Dendritic cell treated with granulocyte-macrophage colony-stimulating factor and Interleukin-4, amounts not matched to agents 40 ng/mL and 50 ng/mL, for 4 days (primary cell): ENCODE measurements at regions not wholly inside any gene's neighbourhood (a gene's known extent, or its start where the extent isn't known, plus 50 kb on each side); places are given as distances from the start of the nearest gene placed in this dataset.

Experiments used
- H3K27ac Mint-ChIP-seq: one replicate; pipeline ENCODE4 v1.8.0; 2022; ENCODE audit warnings: mild to moderate bottlenecking, mixed read lengths
- H3K27me3 Mint-ChIP-seq: one replicate; pipeline ENCODE4 v1.8.0; 2022; ENCODE audit warnings: mild to moderate bottlenecking, mixed read lengths
- H3K36me3 Mint-ChIP-seq: one replicate; pipeline ENCODE4 v1.8.0; 2022; ENCODE audit warnings: low read depth, mixed read lengths
- H3K4me1 Mint-ChIP-seq: one replicate; pipeline ENCODE4 v1.8.0; 2022; ENCODE audit warnings: low read depth, mixed read lengths
- H3K4me3 Mint-ChIP-seq: one replicate; pipeline ENCODE4 v1.8.0; 2022; ENCODE audit warnings: mild to moderate bottlenecking, moderate library complexity, mixed read lengths
- H3K9me3 Mint-ChIP-seq: one replicate; pipeline ENCODE4 v1.8.0; 2022; ENCODE audit warnings: mixed read lengths
- intact Hi-C: fragments of 100-400 bp; cut with micrococcal nuclease; formaldehyde crosslinking; loops from one replicate; pipeline ENCODE4 v1.15.0; 2022

DNA sequence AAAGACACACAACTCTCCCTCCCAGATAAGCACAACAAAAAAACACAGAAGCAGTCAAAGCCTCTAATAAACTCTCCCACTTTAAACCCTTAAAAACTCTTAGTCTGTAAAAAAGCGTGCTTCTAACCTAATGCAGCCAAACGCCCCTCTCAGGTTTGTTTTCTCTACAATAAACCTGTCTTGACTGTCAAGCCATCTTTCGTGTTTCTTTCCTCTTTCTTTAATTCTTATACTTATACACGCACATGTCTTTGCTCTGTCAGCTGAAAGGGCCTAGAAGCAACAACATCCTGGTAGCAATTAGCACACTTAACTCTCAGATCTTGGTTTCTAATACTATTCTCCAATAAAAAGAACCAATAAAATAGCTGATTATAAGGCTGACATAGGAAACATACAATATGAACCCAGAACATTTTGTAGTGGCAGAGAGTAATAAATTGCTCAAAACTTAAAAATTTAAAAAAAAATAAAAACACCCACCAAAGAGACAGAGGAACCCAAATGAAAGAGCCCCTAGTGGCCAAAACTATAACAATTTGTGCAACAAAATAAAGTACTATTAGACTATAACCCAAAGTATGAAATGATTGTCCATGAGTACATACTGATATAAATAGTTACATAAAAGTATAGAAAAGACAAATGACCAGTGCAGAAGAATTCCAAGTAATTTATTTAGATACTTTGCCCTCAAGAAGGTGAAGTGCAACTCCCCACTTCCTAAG, 440.4 kb upstream of the ADGRL3 start:
- Mint-ChIP-seq H3K27ac (no peak overlapping the region), H3K36me3 (no peaks in the 10 kb centered on the region), H3K9me3 (peaks cover 28% of the 10 kb centered on the region), H3K4me1 (no peaks in the 10 kb centered on the region), H3K4me3 (no peak overlapping the region), H3K27me3 (no peaks in the 10 kb centered on the region)
- intact Hi-C loops = no loop called here

- H3K4me3 Mint-ChIP-seq = no peak overlapping the region
- peaks cover 10% of the 10 kb centered on the region for H3K9me3 Mint-ChIP-seq
- H3K4me1 Mint-ChIP-seq = no peaks in the 10 kb centered on the region
- no peaks in the 10 kb centered on the region for H3K27me3 Mint-ChIP-seq
- intact Hi-C loops = no loop called here
- H3K36me3 Mint-ChIP-seq = no peaks in the 10 kb centered on the region
- H3K27ac Mint-ChIP-seq = no peak overlapping the region
Observed at GRCh38 chr4:60780874-60781273, 419.3 kb upstream of the ADGRL3 start.

GRCh38 chr4:60790608-60791007, 409.5 kb upstream of the ADGRL3 start:
- no peak overlapping the region for H3K4me3 Mint-ChIP-seq
- no peaks in the 10 kb centered on the region for H3K4me1 Mint-ChIP-seq
- H3K27ac Mint-ChIP-seq = no peak overlapping the region
- intact Hi-C loops = no loop called here
- H3K27me3 Mint-ChIP-seq = no peaks in the 10 kb centered on the region
- H3K9me3 Mint-ChIP-seq = peaks cover 10% of the 10 kb centered on the region
- no peaks in the 10 kb centered on the region for H3K36me3 Mint-ChIP-seq

DNA sequence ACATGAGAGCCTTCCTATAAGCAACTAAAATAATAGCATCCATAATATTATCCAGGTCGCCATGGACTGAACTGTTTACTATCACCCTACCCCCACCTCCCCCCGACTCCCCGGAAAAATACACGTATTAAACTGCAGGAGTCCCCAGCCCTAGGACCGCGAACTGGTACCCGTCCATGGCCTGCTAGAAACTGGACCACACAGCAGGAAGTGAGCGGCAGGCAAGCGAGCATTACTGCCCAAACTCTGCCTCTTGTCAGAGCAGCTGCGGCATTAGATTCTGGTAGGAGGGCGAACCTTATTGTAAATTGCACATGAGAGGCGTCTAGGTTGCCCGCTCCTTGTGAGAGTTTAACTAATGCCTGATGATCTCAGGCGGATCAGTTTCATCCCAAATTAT, 405.8 kb upstream of the ADGRL3 start:
- H3K36me3 Mint-ChIP-seq = no peaks in the 10 kb centered on the region
- no peaks in the 10 kb centered on the region for H3K27me3 Mint-ChIP-seq
- H3K4me1 Mint-ChIP-seq = no peaks in the 10 kb centered on the region
- H3K4me3 Mint-ChIP-seq = no peak overlapping the region
- intact Hi-C loops = no loop called here
- peaks cover 4% of the 10 kb centered on the region for H3K9me3 Mint-ChIP-seq
- H3K27ac Mint-ChIP-seq = no peak overlapping the region

GRCh38 chr4:60799214-60799613, 400.9 kb upstream of the ADGRL3 start:
- H3K27ac Mint-ChIP-seq = no peak overlapping the region
- no peaks in the 10 kb centered on the region for H3K36me3 Mint-ChIP-seq
- H3K4me3 Mint-ChIP-seq = no peak overlapping the region
- no peaks in the 10 kb centered on the region for H3K27me3 Mint-ChIP-seq
- intact Hi-C loops = no loop called here
- no peaks in the 10 kb centered on the region for H3K9me3 Mint-ChIP-seq
- no peaks in the 10 kb centered on the region for H3K4me1 Mint-ChIP-seq

DNA sequence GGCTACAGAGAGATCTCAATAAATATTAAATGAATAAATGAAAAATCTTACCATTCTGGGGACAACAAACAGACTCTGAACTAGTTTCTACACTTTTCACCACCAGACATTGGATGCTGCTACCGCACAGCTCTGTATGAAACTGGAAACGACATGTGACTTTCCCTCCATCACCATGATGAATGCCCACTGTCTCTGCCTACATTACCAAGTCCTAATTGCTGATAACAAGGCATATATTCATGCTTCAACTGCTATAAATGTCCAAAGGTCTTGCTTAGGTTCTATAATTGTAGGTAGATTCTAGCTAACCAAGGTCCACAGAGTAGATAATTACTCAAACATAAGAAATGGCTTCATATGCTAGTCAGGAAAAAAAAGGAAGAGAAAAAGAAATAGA, 399.4 kb upstream of the ADGRL3 start:
- Mint-ChIP-seq H3K4me1 (no peaks in the 10 kb centered on the region), H3K36me3 (no peaks in the 10 kb centered on the region), H3K27ac (no peak overlapping the region), H3K4me3 (no peak overlapping the region), H3K9me3 (no peaks in the 10 kb centered on the region), H3K27me3 (no peaks in the 10 kb centered on the region)
- intact Hi-C loops = no loop called here

DNA sequence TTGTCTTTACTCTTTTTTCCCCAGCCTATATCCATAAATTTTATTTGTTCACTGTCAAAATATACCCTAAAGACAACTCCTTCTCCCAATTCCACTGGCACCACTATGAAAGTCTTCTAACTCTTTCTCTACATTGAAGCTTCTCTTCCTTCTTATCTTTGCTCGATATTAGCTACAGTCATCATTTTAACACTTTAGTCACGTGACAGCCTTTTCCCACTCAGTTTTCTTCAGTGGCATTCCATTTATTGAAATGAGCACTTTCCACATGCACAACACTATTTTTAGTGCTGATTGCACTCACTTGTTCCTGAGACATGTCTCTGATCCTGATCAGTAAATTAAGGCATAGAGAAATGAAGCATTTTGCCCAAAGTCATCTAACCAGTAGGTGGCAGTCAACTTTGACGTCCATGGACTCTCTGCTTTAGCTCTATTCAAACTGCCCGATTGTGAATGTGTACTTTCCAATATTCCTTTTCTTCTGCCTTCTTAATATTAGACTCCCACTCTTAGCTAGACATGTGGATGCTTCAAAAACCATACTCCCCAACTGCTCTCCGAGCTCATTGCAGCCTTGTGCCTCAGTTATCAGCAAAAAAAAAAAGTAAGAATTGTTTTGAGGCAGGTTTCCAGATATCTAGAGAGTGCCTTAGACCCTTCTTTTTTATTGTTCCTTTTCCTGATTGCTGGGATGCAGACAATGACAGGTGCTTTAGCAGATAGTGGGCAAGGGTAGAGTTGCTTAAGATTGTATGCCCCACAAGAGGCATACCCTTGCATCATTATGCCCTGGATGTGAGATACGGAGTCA, 394.4 kb upstream of the ADGRL3 start:
- Mint-ChIP-seq H3K4me3 (no peak overlapping the region), H3K36me3 (no peaks in the 10 kb centered on the region), H3K9me3 (no peaks in the 10 kb centered on the region), H3K4me1 (no peaks in the 10 kb centered on the region), H3K27me3 (no peaks in the 10 kb centered on the region), H3K27ac (no peak overlapping the region)
- intact Hi-C loops = loop anchor here (2.0 kb wide), 1 partner anchor 1903 kb away; no protein-coding TSS in a partner anchor

DNA sequence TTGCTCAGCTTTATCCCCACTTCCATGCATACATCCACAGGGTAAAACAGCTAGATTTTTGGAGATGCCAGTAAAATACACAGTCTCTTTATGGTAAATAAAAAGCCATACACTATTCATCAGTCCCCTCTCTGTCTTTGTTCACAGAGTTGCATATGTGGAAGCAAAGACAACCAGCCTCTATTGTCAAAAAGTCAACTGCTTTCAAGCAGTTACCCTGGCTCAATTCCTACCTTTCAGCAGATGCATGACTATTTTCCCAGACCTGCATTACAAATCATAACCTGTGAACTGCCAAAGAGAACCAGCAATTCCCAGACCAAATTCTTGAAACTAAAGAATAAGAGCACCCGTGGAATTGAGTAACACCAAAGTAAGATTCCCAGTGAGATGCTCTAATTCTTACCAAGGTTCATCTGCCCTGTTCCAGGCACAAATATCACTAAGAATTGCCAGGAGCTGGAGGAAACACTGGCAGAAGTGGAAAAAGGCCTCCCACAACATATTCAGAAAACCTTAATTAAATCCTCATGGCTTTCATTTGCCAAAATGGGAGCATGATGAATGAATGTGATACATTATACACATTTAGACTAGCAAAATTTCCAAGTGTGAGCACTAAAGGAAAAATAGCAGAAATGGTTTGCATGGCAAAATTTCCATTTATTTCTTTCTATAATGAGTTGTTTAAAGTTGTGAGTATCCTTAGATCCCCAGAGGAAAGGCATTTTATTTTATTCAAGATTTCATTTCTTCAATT, 391.2 kb upstream of the ADGRL3 start:
- no peaks in the 10 kb centered on the region for H3K36me3 Mint-ChIP-seq
- no peak overlapping the region for H3K4me3 Mint-ChIP-seq
- intact Hi-C loops = no loop called here
- no peaks in the 10 kb centered on the region for H3K4me1 Mint-ChIP-seq
- no peaks in the 10 kb centered on the region for H3K27me3 Mint-ChIP-seq
- no peak overlapping the region for H3K27ac Mint-ChIP-seq
- no peaks in the 10 kb centered on the region for H3K9me3 Mint-ChIP-seq

DNA sequence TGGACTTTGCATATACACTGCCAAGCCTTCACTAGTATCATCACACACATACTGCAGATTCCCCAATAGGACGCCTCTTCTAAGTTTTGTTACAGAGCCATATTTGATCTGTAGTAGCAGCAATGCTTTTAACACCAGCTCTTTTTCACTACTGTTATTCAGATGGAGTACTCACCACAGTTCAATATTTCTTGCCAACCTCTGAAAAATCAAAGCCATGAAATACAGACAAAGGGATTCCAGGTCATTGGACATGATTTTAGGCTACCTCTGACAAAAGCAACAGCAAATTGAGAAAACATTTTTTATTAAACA, 390.7 kb upstream of the ADGRL3 start:
- H3K4me1 Mint-ChIP-seq = no peaks in the 10 kb centered on the region
- no peaks in the 10 kb centered on the region for H3K36me3 Mint-ChIP-seq
- H3K4me3 Mint-ChIP-seq = no peak overlapping the region
- no peaks in the 10 kb centered on the region for H3K9me3 Mint-ChIP-seq
- H3K27ac Mint-ChIP-seq = no peak overlapping the region
- no peaks in the 10 kb centered on the region for H3K27me3 Mint-ChIP-seq
- intact Hi-C loops = no loop called here

DNA sequence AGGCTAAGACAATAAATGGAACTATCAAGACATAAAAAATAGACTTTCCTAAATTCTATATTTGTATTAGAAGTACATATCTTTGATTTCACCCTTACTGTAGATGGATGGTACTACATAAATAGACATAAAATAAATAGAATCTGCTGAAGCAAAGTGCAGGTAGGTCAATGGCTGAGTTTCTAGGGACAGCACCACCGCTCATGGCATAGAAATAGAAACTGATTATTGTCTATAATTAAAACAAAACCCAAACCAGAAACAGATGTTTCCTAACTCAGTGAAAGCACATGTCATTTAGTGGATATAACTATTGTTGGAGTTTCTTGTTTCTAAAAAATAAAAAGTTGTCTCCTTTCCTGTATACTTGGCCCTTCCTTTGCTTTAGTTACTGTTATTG, 387.3 kb upstream of the ADGRL3 start:
- no peaks in the 10 kb centered on the region for H3K9me3 Mint-ChIP-seq
- H3K4me1 Mint-ChIP-seq = no peaks in the 10 kb centered on the region
- no peak overlapping the region for H3K27ac Mint-ChIP-seq
- H3K4me3 Mint-ChIP-seq = no peak overlapping the region
- no peaks in the 10 kb centered on the region for H3K27me3 Mint-ChIP-seq
- intact Hi-C loops = no loop called here
- no peaks in the 10 kb centered on the region for H3K36me3 Mint-ChIP-seq

- Mint-ChIP-seq H3K27ac (no peak overlapping the region), H3K27me3 (no peaks in the 10 kb centered on the region), H3K4me1 (no peaks in the 10 kb centered on the region), H3K4me3 (no peak overlapping the region), H3K9me3 (no peaks in the 10 kb centered on the region), H3K36me3 (no peaks in the 10 kb centered on the region)
- intact Hi-C loops = no loop called here
Observed at GRCh38 chr4:60814549-60814948, 385.6 kb upstream of the ADGRL3 start.

- H3K27me3 Mint-ChIP-seq = no peaks in the 10 kb centered on the region
- H3K4me1 Mint-ChIP-seq = no peaks in the 10 kb centered on the region
- no peak overlapping the region for H3K4me3 Mint-ChIP-seq
- peaks cover 8% of the 10 kb centered on the region for H3K9me3 Mint-ChIP-seq
- intact Hi-C loops = no loop called here
- H3K27ac Mint-ChIP-seq = no peak overlapping the region
- H3K36me3 Mint-ChIP-seq = no peaks in the 10 kb centered on the region
Observed at GRCh38 chr4:60817609-60818008, 382.5 kb upstream of the ADGRL3 start.

DNA sequence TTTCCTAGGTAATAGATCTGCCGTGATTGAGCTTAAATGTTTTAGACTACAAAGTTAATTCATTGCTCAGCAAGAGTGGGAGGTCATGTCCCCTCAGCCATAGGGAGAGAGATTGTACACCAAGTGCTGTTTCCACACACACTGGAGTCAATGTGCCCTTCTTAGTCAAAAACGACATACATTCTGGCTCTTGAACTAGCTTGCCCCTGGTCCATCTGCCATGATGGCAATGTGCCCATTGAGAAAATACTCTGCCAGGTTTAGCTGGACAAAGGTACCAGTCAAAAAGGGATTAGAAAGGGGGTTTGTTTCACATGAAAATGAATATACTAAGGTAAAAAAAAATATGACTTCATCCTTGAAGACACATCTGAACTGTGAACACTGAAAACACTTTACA, 377.1 kb upstream of the ADGRL3 start:
- Mint-ChIP-seq H3K36me3 (no peaks in the 10 kb centered on the region), H3K27me3 (no peaks in the 10 kb centered on the region), H3K4me1 (no peaks in the 10 kb centered on the region), H3K27ac (no peak overlapping the region), H3K9me3 (peaks cover 8% of the 10 kb centered on the region), H3K4me3 (no peak overlapping the region)
- intact Hi-C loops = no loop called here

DNA sequence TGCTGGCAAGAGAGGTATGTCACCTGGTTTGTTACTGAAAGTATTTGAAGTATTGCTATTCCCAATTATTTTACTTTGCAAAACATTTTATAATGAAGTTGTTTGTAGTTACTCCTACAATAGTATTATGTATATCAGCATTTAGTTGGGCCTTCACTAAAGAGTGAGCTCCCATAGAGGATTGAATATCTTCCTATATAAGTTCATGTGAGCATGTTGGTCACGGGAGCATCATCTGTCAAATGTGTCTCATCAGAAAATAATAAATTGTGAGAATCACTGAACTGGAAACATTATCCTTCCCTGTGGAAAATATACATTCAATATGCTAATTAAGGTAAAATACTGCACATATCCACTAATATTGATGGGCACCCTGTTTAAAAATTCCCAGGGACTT, 360.1 kb upstream of the ADGRL3 start:
- Mint-ChIP-seq H3K27me3 (no peaks in the 10 kb centered on the region), H3K36me3 (no peaks in the 10 kb centered on the region), H3K27ac (no peak overlapping the region), H3K9me3 (peaks cover 11% of the 10 kb centered on the region), H3K4me1 (no peaks in the 10 kb centered on the region), H3K4me3 (no peak overlapping the region)
- intact Hi-C loops = no loop called here
